SK-N-SH (cell line): ENCODE measurements at regions not wholly inside any gene's neighbourhood (a gene's known extent, or its start where the extent isn't known, plus 50 kb on each side); places are given as distances from the start of the nearest gene placed in this dataset.

Experiments
- EZH2phosphoT487 ChIP-seq: fragments of 200-600 bp; sonication (generic); IDR thresholded peaks from 2 replicates; pipeline ENCODE4 v1.6.1; 2017; ENCODE audit warnings: low read depth, mixed run types, mild to moderate bottlenecking, antibody characterized with exemption, moderate library complexity, borderline replicate concordance
- FOXJ3 ChIP-seq: sonication (generic); formaldehyde crosslinking; IDR thresholded peaks from 2 replicates; pipeline ENCODE4 v1.5.1; 2020; ENCODE audit warnings: mild to moderate bottlenecking, missing genetic modification reagents
- MXI1 ChIP-seq: IDR thresholded peaks from 2 replicates; pipeline ENCODE4 v1.6.1; 2012; ENCODE audit warnings: mild to moderate bottlenecking, low read depth, low read length, improper control_type of control experiment
- POLR2AphosphoS5 ChIP-seq: IDR thresholded peaks from 2 replicates; pipeline ENCODE4 v1.6.1; 2012; ENCODE audit warnings: low read depth, low read length
- RXRA ChIP-seq: IDR thresholded peaks from 2 replicates; pipeline ENCODE4 v1.4.0; 2012; ENCODE audit warnings: low read depth, mild to moderate bottlenecking, borderline replicate concordance
- SMC3 ChIP-seq: IDR thresholded peaks from 2 replicates; pipeline ENCODE4 v1.6.1; 2012; ENCODE audit warnings: low read depth, low read length, improper control_type of control experiment
- YY1 ChIP-seq: IDR thresholded peaks from 2 replicates; pipeline ENCODE4 v1.4.0; 2012; ENCODE audit warnings: low read depth, mild to moderate bottlenecking
- TF ChIP-seq, protein P1 (sequence below): IDR thresholded peaks from 2 replicates; pipeline ENCODE4 v1.6.1; 2012; ENCODE audit warnings: mild to moderate bottlenecking, low read depth, low read length, moderate library complexity
- TF ChIP-seq, protein P2 (sequence below): fragments of 200-600 bp; sonication (generic); IDR thresholded peaks from 2 replicates; pipeline ENCODE4 v1.6.1; 2017; ENCODE audit warnings: antibody characterized with exemption, mild to moderate bottlenecking, moderate library complexity
- TF ChIP-seq, protein P3 (sequence below): IDR thresholded peaks from 2 replicates; pipeline ENCODE4; 2012

DNA sequence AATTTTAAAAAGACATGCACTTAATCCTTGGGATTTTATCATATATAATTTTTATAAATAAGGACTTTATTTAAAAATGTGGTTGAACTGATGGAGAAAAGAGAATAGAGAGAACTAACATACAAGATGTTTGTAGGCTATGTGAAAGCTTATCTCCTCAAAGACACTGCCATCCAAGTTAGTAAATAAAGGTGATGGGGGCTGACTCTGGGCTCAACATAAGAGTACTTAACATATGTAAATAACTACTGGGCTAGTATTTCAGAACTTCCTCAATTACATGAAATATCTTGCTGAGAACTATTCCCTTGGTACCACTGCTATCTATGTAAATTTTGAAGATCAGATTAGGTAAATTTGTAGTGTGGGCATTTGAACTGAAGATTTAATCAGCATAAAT, 1017.3 kb upstream of the PCDH20 start:
- TF ChIP-seq, protein P1, sequence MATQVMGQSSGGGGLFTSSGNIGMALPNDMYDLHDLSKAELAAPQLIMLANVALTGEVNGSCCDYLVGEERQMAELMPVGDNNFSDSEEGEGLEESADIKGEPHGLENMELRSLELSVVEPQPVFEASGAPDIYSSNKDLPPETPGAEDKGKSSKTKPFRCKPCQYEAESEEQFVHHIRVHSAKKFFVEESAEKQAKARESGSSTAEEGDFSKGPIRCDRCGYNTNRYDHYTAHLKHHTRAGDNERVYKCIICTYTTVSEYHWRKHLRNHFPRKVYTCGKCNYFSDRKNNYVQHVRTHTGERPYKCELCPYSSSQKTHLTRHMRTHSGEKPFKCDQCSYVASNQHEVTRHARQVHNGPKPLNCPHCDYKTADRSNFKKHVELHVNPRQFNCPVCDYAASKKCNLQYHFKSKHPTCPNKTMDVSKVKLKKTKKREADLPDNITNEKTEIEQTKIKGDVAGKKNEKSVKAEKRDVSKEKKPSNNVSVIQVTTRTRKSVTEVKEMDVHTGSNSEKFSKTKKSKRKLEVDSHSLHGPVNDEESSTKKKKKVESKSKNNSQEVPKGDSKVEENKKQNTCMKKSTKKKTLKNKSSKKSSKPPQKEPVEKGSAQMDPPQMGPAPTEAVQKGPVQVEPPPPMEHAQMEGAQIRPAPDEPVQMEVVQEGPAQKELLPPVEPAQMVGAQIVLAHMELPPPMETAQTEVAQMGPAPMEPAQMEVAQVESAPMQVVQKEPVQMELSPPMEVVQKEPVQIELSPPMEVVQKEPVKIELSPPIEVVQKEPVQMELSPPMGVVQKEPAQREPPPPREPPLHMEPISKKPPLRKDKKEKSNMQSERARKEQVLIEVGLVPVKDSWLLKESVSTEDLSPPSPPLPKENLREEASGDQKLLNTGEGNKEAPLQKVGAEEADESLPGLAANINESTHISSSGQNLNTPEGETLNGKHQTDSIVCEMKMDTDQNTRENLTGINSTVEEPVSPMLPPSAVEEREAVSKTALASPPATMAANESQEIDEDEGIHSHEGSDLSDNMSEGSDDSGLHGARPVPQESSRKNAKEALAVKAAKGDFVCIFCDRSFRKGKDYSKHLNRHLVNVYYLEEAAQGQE = no peak
- no peak for TF ChIP-seq MXI1
- no peak for TF ChIP-seq SMC3
- TF ChIP-seq POLR2AphosphoS5 = no peak
- TF ChIP-seq, protein P2, sequence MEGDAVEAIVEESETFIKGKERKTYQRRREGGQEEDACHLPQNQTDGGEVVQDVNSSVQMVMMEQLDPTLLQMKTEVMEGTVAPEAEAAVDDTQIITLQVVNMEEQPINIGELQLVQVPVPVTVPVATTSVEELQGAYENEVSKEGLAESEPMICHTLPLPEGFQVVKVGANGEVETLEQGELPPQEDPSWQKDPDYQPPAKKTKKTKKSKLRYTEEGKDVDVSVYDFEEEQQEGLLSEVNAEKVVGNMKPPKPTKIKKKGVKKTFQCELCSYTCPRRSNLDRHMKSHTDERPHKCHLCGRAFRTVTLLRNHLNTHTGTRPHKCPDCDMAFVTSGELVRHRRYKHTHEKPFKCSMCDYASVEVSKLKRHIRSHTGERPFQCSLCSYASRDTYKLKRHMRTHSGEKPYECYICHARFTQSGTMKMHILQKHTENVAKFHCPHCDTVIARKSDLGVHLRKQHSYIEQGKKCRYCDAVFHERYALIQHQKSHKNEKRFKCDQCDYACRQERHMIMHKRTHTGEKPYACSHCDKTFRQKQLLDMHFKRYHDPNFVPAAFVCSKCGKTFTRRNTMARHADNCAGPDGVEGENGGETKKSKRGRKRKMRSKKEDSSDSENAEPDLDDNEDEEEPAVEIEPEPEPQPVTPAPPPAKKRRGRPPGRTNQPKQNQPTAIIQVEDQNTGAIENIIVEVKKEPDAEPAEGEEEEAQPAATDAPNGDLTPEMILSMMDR = no peak
- no peak for TF ChIP-seq FOXJ3 (CRISPR knock-in tag)
- no peak for TF ChIP-seq EZH2phosphoT487
- no peak for TF ChIP-seq RXRA
- TF ChIP-seq, protein P3, sequence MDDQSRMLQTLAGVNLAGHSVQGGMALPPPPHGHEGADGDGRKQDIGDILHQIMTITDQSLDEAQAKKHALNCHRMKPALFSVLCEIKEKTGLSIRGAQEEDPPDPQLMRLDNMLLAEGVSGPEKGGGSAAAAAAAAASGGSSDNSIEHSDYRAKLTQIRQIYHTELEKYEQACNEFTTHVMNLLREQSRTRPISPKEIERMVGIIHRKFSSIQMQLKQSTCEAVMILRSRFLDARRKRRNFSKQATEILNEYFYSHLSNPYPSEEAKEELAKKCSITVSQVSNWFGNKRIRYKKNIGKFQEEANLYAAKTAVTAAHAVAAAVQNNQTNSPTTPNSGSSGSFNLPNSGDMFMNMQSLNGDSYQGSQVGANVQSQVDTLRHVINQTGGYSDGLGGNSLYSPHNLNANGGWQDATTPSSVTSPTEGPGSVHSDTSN = no peak
- TF ChIP-seq YY1 = no peak
